HG03575 (cell line): ENCODE measurements at regions not wholly inside any gene's neighbourhood (a gene's known extent, or its start where the extent isn't known, plus 50 kb on each side); places are given as distances from the start of the nearest gene placed in this dataset.

ENCODE experiments used
- ATAC-seq: cut with Tn5 transposase; IDR thresholded peaks from one replicate; pipeline ENCODE4 v1.9.1; 2021; ENCODE audit not compliant: unreplicated experiment, insufficient number of reproducible peaks, low FRiP score; ENCODE audit errors: extremely low read depth

- no peak for ATAC-seq
Observed at GRCh38 chr1:228990906-228991569, 255.8 kb downstream of the RHOU start.

- ATAC-seq, result no peak
Observed at GRCh38 chr1:228992044-228992443, 256.8 kb downstream of the RHOU start.

- ATAC-seq, result no peak
Observed at GRCh38 chr1:228992907-228993535, 257.7 kb downstream of the RHOU start.

GRCh38 chr1:228994676-228995594 is 259.7 kb downstream of the RHOU start:
- no peak for ATAC-seq

GRCh38 chr1:228996281-228996680 is 261.0 kb downstream of the RHOU start:
- no peak for ATAC-seq

GRCh38 chr1:228997721-228998144 is 262.5 kb downstream of the RHOU start:
- ATAC-seq, result no peak

- ATAC-seq, result no peak
Observed at GRCh38 chr1:228998179-228998578, 262.9 kb downstream of the RHOU start.

GRCh38 chr1:228999446-229000170 is 264.3 kb downstream of the RHOU start:
- no peak for ATAC-seq

GRCh38 chr1:229000187-229000586 is 264.9 kb downstream of the RHOU start:
- no peak for ATAC-seq

- ATAC-seq, result no peak
Observed at GRCh38 chr1:229001467-229002011, 266.3 kb downstream of the RHOU start.

GRCh38 chr1:229002037-229002436 is 266.8 kb downstream of the RHOU start:
- ATAC-seq, result no peak

- no peak for ATAC-seq
Observed at GRCh38 chr1:229002451-229002960, 267.2 kb downstream of the RHOU start.

GRCh38 chr1:229003233-229004031 is 267.5 kb upstream of the RAB4A start:
- ATAC-seq, result no peak

GRCh38 chr1:229004066-229004833 is 266.7 kb upstream of the RAB4A start:
- no peak for ATAC-seq

- no peak for ATAC-seq
Observed at GRCh38 chr1:229005097-229005496, 265.8 kb upstream of the RAB4A start.

GRCh38 chr1:229005556-229005955 is 265.4 kb upstream of the RAB4A start:
- ATAC-seq, result no peak

- ATAC-seq, result no peak
Observed at GRCh38 chr1:229006121-229006870, 264.6 kb upstream of the RAB4A start.
